ENCODE measurements at regions not wholly inside any gene's neighbourhood (a gene's known extent, or its start where the extent isn't known, plus 50 kb on each side); places are given as distances from the start of the nearest gene placed in this dataset.

DNA sequence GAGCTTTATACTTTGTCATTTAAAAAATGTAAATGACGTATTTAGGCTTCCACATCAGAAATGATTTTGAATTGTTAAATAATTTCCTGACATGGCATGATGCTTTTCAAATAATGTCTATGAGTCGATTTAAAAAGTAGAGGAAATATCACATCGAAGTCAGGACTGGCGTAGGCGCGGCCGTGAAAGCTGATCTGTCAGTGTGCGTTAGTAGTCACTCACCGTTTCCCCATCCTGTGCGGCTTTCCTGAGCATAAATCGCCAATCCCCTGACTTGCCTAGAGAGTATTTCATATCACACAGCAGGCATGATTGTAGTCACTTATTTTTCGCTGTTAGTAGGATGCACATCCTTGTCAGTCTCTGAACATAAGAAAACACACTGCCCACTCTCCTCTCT lies 843.1 kb downstream of the SOCS6 start:
- TF ChIP-seq, protein P1, sequence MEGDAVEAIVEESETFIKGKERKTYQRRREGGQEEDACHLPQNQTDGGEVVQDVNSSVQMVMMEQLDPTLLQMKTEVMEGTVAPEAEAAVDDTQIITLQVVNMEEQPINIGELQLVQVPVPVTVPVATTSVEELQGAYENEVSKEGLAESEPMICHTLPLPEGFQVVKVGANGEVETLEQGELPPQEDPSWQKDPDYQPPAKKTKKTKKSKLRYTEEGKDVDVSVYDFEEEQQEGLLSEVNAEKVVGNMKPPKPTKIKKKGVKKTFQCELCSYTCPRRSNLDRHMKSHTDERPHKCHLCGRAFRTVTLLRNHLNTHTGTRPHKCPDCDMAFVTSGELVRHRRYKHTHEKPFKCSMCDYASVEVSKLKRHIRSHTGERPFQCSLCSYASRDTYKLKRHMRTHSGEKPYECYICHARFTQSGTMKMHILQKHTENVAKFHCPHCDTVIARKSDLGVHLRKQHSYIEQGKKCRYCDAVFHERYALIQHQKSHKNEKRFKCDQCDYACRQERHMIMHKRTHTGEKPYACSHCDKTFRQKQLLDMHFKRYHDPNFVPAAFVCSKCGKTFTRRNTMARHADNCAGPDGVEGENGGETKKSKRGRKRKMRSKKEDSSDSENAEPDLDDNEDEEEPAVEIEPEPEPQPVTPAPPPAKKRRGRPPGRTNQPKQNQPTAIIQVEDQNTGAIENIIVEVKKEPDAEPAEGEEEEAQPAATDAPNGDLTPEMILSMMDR (IDR thresholded peaks at IDR 0.05; ENCODE audit: unreplicated experiment) = no peak
- DNase-seq (ENCODE audit: low spot score in 2 of 2, unreplicated experiment in 2 of 2) = no peak
- Mint-ChIP-seq H3K27ac (no peak overlapping the region), H3K27me3 (ENCODE audit: low read depth) (no peaks in the 10 kb centered on the region), H3K9me3 (no peaks in the 10 kb centered on the region), H3K36me3 (no peaks in the 10 kb centered on the region), H3K4me3 (no peak overlapping the region), H3K4me1 (no peaks in the 10 kb centered on the region)

DNA sequence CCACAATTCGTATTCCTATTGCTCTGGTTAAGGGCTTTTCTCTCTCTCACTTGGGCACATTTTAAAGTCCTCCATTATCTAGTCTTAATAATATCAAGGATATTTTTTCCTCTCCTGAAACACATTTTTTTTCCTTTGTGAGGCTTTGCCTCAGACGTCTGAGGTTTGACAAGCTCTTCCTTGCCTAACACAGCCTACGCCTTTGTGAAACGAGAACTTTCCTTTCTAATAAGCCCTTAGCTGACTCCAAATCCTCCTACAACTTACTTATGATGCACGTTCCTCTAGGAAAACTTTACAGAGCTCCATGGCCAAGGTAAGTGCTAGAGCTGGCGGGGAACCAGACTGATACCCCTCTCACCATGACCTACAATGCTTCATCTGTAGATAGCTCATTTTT lies 841.5 kb downstream of the SOCS6 start:
- Mint-ChIP-seq H3K27me3 (ENCODE audit: low read depth) (no peaks in the 10 kb centered on the region), H3K4me1 (no peaks in the 10 kb centered on the region), H3K27ac (no peak overlapping the region), H3K36me3 (no peaks in the 10 kb centered on the region), H3K4me3 (no peak overlapping the region), H3K9me3 (no peaks in the 10 kb centered on the region)
- no peak for DNase-seq (ENCODE audit: low spot score in 2 of 2, unreplicated experiment in 2 of 2)
- TF ChIP-seq, protein P1 (IDR thresholded peaks at IDR 0.05; ENCODE audit: unreplicated experiment) = no peak

DNA sequence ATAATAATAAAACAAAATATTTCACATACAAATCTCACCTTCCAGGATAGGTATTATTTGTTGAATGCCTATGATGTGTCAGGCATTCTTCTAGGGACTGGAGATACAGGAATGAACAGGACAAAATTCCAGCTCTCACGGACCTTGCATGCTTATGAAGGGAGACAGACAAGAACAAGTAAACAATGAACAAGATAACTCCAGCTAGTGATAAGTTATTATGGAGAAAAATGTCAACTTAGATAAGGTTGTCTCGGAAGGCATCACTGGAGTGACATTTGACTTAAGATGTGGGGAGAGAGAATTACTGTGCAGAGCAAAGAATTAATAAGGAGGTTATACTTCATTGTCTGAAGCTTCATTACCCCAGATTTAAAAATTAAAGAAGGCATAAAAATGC lies 836.7 kb downstream of the SOCS6 start:
- Mint-ChIP-seq H3K4me1 (no peaks in the 10 kb centered on the region), H3K27me3 (ENCODE audit: low read depth) (no peaks in the 10 kb centered on the region), H3K4me3 (no peak overlapping the region), H3K27ac (no peak overlapping the region), H3K9me3 (peaks cover 23% of the 10 kb centered on the region), H3K36me3 (no peaks in the 10 kb centered on the region)
- TF ChIP-seq, protein P1 (IDR thresholded peaks at IDR 0.05; ENCODE audit: unreplicated experiment) = no peak
- DNase-seq (ENCODE audit: low spot score in 2 of 2, unreplicated experiment in 2 of 2) = no peak

DNA sequence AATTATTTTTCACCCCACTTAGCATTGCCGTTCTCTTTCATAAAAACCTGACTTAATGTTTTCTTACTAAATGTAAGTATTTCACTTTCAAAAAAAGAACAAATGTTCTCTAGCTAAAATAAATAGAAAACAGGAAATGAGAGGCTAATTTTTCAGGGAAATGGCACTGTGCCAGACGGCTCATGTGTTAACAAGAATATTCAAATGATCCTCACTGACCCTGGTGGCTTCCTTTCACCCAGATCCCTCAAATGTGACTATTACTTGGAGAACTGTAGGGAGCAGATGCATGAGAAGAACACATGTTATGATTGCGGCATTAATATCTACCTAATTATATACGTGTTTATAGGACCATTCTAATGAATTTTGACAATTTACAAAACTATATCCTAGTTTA lies 827.7 kb downstream of the SOCS6 start:
- H3K4me1 Mint-ChIP-seq = no peaks in the 10 kb centered on the region
- H3K27ac Mint-ChIP-seq = no peak overlapping the region
- peaks cover 26% of the 10 kb centered on the region for H3K9me3 Mint-ChIP-seq
- DNase-seq (ENCODE audit: low spot score in 2 of 2, unreplicated experiment in 2 of 2) = no peak
- no peaks in the 10 kb centered on the region for H3K27me3 Mint-ChIP-seq (ENCODE audit: low read depth)
- TF ChIP-seq, protein P1 (IDR thresholded peaks at IDR 0.05; ENCODE audit: unreplicated experiment) = no peak
- H3K4me3 Mint-ChIP-seq = no peak overlapping the region
- no peaks in the 10 kb centered on the region for H3K36me3 Mint-ChIP-seq

- H3K27ac Mint-ChIP-seq = no peak overlapping the region
- peaks cover 14% of the 10 kb centered on the region for H3K9me3 Mint-ChIP-seq
- TF ChIP-seq, protein P1 (IDR thresholded peaks at IDR 0.05; ENCODE audit: unreplicated experiment) = no peak
- H3K4me1 Mint-ChIP-seq = no peaks in the 10 kb centered on the region
- no peak overlapping the region for H3K4me3 Mint-ChIP-seq
- DNase-seq (ENCODE audit: low spot score in 2 of 2, unreplicated experiment in 2 of 2) = no peak
- no peaks in the 10 kb centered on the region for H3K27me3 Mint-ChIP-seq (ENCODE audit: low read depth)
- H3K36me3 Mint-ChIP-seq = no peaks in the 10 kb centered on the region
Measured at GRCh38 chr18:71115261-71115660, 826.4 kb downstream of the SOCS6 start.

GRCh38 chr18:71114550-71115210 lies 825.8 kb downstream of the SOCS6 start:
- TF ChIP-seq, protein P1 (IDR thresholded peaks at IDR 0.05; ENCODE audit: unreplicated experiment) = no peak
- Mint-ChIP-seq H3K9me3 (peaks cover 11% of the 10 kb centered on the region), H3K27me3 (ENCODE audit: low read depth) (no peaks in the 10 kb centered on the region), H3K4me3 (no peak overlapping the region), H3K36me3 (no peaks in the 10 kb centered on the region), H3K27ac (no peak overlapping the region), H3K4me1 (no peaks in the 10 kb centered on the region)
- DNase-seq (ENCODE audit: low spot score in 2 of 2, unreplicated experiment in 2 of 2) = no peak
